ENCODE measurements at regions not wholly inside any gene's neighbourhood (a gene's known extent, or its start where the extent isn't known, plus 50 kb on each side); places are given as distances from the start of the nearest gene placed in this dataset.

GRCh38 chr1:72936151-72936740 lies 653.9 kb upstream of the NEGR1 start:
- Histone ChIP-seq H3K27ac (ENCODE audit: low read depth, low read length) (no peak overlapping the region), H3K27me3 (ENCODE audit: control insufficient read depth, insufficient read depth, low read length) (no peaks in the 10 kb centered on the region), H3K4me3 (ENCODE audit: low read depth, low read length) (no peak overlapping the region), H3K9me3 (ENCODE audit: control insufficient read depth, insufficient read depth, low read length) (no peaks in the 10 kb centered on the region)
- TF ChIP-seq CTCF (IDR thresholded peaks at IDR 0.05; ENCODE audit: low read depth, low read length), result no peak
- ChIA-PET POLR2A (interaction anchor here (0.6 kb wide), 1 partner anchor 914 kb away, joined by 7 read pairs; no protein-coding TSS in a partner anchor), CTCF (no interaction called here)
- DNase-seq (ENCODE audit: low read depth, low spot score), result no peak

- no peak for DNase-seq (ENCODE audit: low read depth, low spot score)
- ChIA-PET POLR2A (no interaction called here), CTCF (no interaction called here)
These were observed 649.7 kb upstream of the NEGR1 start for GRCh38 chr1:72932025-72932424.

DNA sequence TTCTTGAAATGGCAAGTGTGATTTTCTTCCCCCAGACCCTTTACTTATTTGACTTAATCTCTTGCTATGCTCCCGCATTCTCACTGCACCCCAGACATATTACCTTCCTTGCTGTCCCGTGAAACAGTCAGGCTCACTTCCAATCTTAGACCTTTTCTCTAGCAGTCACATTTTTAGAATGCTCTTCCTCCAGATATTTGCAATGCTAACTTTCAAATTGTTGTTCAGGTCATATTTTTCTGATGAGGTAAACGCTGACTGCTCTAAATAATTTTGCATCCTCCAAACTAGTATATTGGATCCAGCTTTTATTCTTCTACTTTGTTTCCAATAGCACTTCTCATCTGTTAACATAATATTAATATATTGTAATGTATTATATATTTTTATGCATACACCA lies 648.2 kb upstream of the NEGR1 start:
- ChIA-PET CTCF (interaction anchor here (0.5 kb wide), 1 partner anchor 303 kb away, joined by 3 read pairs; no protein-coding TSS in a partner anchor), POLR2A (no interaction called here)
- Histone ChIP-seq H3K9me3 (ENCODE audit: control insufficient read depth, insufficient read depth, low read length) (no peaks in the 10 kb centered on the region), H3K27ac (ENCODE audit: low read depth, low read length) (no peak overlapping the region), H3K4me3 (ENCODE audit: low read depth, low read length) (no peak overlapping the region), H3K27me3 (ENCODE audit: control insufficient read depth, insufficient read depth, low read length) (no peaks in the 10 kb centered on the region)
- no peak for DNase-seq (ENCODE audit: low read depth, low spot score)
- no peak for TF ChIP-seq CTCF (IDR thresholded peaks at IDR 0.05; ENCODE audit: low read depth, low read length)

More at GRCh38 chr1:72932025-72932424, 649.7 kb upstream of the NEGR1 start:
- Histone ChIP-seq H3K27me3 (ENCODE audit: control insufficient read depth, insufficient read depth, low read length) (no peaks in the 10 kb centered on the region), H3K9me3 (ENCODE audit: control insufficient read depth, insufficient read depth, low read length) (no peaks in the 10 kb centered on the region), H3K4me3 (ENCODE audit: low read depth, low read length) (no peak overlapping the region), H3K27ac (ENCODE audit: low read depth, low read length) (no peak overlapping the region)
- no peak for TF ChIP-seq CTCF (IDR thresholded peaks at IDR 0.05; ENCODE audit: low read depth, low read length)

- Histone ChIP-seq H3K27ac (ENCODE audit: low read depth, low read length) (no peak overlapping the region), H3K27me3 (ENCODE audit: control insufficient read depth, insufficient read depth, low read length) (no peaks in the 10 kb centered on the region), H3K9me3 (ENCODE audit: control insufficient read depth, insufficient read depth, low read length) (no peaks in the 10 kb centered on the region), H3K4me3 (ENCODE audit: low read depth, low read length) (no peak overlapping the region)
- ChIA-PET CTCF (no interaction called here), POLR2A (no interaction called here)
- no peak for TF ChIP-seq CTCF (IDR thresholded peaks at IDR 0.05; ENCODE audit: low read depth, low read length)
- no peak for DNase-seq (ENCODE audit: low read depth, low spot score)
These were observed 636.6 kb upstream of the NEGR1 start for GRCh38 chr1:72918940-72919339.

- CTCF ChIA-PET, result no interaction called here
- no peak for TF ChIP-seq CTCF (IDR thresholded peaks at IDR 0.05; ENCODE audit: low read depth, low read length)
- DNase-seq (ENCODE audit: low read depth, low spot score), result no peak
- no peaks in the 10 kb centered on the region for H3K9me3 ChIP-seq (ENCODE audit: control insufficient read depth, insufficient read depth, low read length)
- no peak overlapping the region for H3K4me3 ChIP-seq (ENCODE audit: low read depth, low read length)
- H3K27ac ChIP-seq (ENCODE audit: low read depth, low read length), result no peak overlapping the region
- POLR2A ChIA-PET, result no interaction called here
- no peaks in the 10 kb centered on the region for H3K27me3 ChIP-seq (ENCODE audit: control insufficient read depth, insufficient read depth, low read length)
These were observed 635.6 kb upstream of the NEGR1 start for GRCh38 chr1:72917920-72918319.
